ENCODE measurements at regions not wholly inside any gene's neighbourhood (a gene's known extent, or its start where the extent isn't known, plus 50 kb on each side); places are given as distances from the start of the nearest gene placed in this dataset.

- intact Hi-C loops (cut with DNase I) = no loop called here
- no peak for TF ChIP-seq CTCF (IDR thresholded peaks at IDR 0.05)
- TF ChIP-seq POLR2A (IDR thresholded peaks at IDR 0.05) = no peak
Measured at GRCh38 chr9:118940473-118940872, 428.8 kb downstream of the BRINP1 start.

GRCh38 chr9:118946669-118947068 lies 422.6 kb downstream of the BRINP1 start:
- ATAC-seq = no peak
- H3K36me3 ChIP-seq = no peaks in the 10 kb centered on the region
- WGBS, 4 donors = 78 to 88% (median 86%) methylated on average over 3 of the region's 3 CpGs
- no peak overlapping the region for H3K4me3 ChIP-seq
- H3K4me1 ChIP-seq = no peaks in the 10 kb centered on the region
- DNase-seq = no peak
- H3K9me3 ChIP-seq = no peaks in the 10 kb centered on the region
- no peaks in the 10 kb centered on the region for H3K27me3 ChIP-seq
- TF ChIP-seq POLR2A (IDR thresholded peaks at IDR 0.05) (no peak), CTCF (IDR thresholded peaks at IDR 0.05) (no peak)
- no peak overlapping the region for H3K27ac ChIP-seq
- intact Hi-C loops (cut with DNase I) = no loop called here

More at GRCh38 chr9:118940473-118940872, 428.8 kb downstream of the BRINP1 start:
- Histone ChIP-seq H3K27me3 (no peaks in the 10 kb centered on the region), H3K36me3 (no peaks in the 10 kb centered on the region), H3K4me1 (no peaks in the 10 kb centered on the region), H3K9me3 (peaks cover 0 to 6% (median 0%) of the 10 kb centered on the region in 12 donors), H3K27ac (no peak overlapping the region), H3K4me3 (no peak overlapping the region)
- no peak for DNase-seq
- 37 to 48% (median 46%) methylated on average over 1 of the region's 1 CpG for WGBS, 4 donors
- ATAC-seq = no peak

DNA sequence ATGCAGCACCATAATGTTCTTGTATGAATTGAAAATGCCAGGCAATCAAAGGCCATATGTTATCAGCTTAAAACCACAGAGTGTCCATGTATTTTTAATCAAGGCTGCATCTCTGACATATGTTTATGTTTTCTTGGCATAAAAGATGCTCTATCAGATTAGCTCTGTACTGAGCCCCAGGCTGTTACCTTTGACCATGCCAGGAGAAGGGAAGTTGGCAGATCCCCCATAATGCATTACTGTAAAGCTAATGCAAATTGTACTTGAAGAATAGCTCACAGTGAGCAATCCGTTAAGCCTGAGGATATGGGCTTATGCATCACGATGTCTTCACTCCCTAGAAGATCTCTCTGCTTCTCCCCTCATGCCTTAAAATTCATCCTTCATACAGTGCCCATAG lies 414.4 kb downstream of the BRINP1 start:
- WGBS, 4 donors = 76 to 89% (median 82%) methylated on average over 2 of the region's 2 CpGs
- TF ChIP-seq POLR2A (IDR thresholded peaks at IDR 0.05) (no peak), CTCF (IDR thresholded peaks at IDR 0.05) (no peak)

GRCh38 chr9:118957585-118957984 lies 411.6 kb downstream of the BRINP1 start:
- DNase-seq (no peak), ATAC-seq (no peak)
- no peak overlapping the region for H3K27ac ChIP-seq
- H3K4me1 ChIP-seq = peaks cover 0 to 13% (median 0%) of the 10 kb centered on the region in 12 donors
- intact Hi-C loops (cut with DNase I) = loop anchor here in 1 of 10 donors (10.0 kb wide), 1 partner anchor 57 kb away; no protein-coding TSS in a partner anchor
- H3K36me3 ChIP-seq = no peaks in the 10 kb centered on the region
- H3K9me3 ChIP-seq = no peaks in the 10 kb centered on the region
- H3K27me3 ChIP-seq = no peaks in the 10 kb centered on the region
- TF ChIP-seq CTCF (IDR thresholded peaks at IDR 0.05) = no peak
- TF ChIP-seq POLR2A (IDR thresholded peaks at IDR 0.05) = no peak
- H3K4me3 ChIP-seq = no peak overlapping the region
- 76 to 86% (median 83%) methylated on average over 3 of the region's 3 CpGs for WGBS, 4 donors

More for the DNA sequence above, 414.4 kb downstream of the BRINP1 start:
- H3K4me3 ChIP-seq = no peak overlapping the region
- intact Hi-C loops (cut with DNase I) = loop anchor here in 1 of 10 donors (10.0 kb wide), 1 partner anchor 60 kb away; no protein-coding TSS in a partner anchor
- no peaks in the 10 kb centered on the region for H3K27me3 ChIP-seq
- ATAC-seq = no peak
- H3K27ac ChIP-seq = no peak overlapping the region
- H3K36me3 ChIP-seq = no peaks in the 10 kb centered on the region
- no peaks in the 10 kb centered on the region for H3K4me1 ChIP-seq
- no peaks in the 10 kb centered on the region for H3K9me3 ChIP-seq
- no peak for DNase-seq
